ENCODE measurements at regions not wholly inside any gene's neighbourhood (a gene's known extent, or its start where the extent isn't known, plus 50 kb on each side); places are given as distances from the start of the nearest gene placed in this dataset.
"Not testable (repeated sequence)": the region's sequence is repeated elsewhere in the genome, so short reads cannot be mapped to it uniquely, and the experiment has no call there.

DNA sequence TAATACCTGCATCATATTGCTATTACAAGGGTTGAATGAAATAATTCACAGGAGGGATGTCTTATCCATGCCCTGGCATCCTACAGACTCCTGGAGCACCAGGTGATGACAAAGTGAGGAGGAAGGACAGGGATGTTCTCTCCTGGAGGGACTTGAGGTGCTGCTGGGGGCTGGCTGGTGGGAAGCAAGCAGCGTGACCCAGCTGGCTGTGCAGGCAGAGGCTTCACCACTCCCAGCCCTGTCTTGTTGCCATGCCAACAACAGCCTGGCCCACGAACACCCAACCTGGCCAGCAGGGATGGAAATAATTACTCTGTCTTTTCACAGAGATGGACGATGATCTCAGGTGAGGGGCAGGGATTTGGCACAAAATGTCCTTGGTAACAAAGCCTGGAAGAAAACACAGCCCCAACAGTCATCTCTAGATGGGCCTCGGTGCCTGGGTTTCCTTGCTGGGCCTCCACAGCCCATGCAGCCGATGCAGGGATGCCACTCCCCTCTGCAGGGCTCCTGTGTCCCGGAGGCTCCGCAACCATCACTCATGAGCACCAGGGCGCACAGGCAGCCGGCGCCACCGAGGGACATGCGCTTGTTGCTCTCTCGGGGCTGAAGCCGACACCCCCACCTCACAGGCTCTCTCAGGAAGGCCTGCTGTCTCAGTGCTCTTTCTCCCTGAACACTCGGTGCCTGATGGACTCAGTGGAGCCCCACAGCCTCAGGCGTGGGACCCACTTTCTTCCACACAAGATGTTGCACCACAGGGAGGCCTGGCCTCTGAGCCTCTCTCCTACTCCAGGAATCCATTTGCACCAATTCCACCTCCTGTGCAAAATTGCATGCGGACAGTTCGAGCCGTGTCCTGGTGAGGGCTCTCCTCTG is 205.9 kb downstream of the LAT start:
- not testable (repeated sequence) for H3K4me3 ChIP-seq (ENCODE audit: low read depth in 1 of 2, low read length in 2 of 2); H3K9me3 ChIP-seq (ENCODE audit: low read length); H3K27ac ChIP-seq (ENCODE audit: low read depth, low read length); H3K36me3 ChIP-seq (ENCODE audit: insufficient read depth, low read length); H3K27me3 ChIP-seq (ENCODE audit: control insufficient read depth in 1 of 2, insufficient read depth in 2 of 2, low read length in 2 of 2); H3K4me1 ChIP-seq (ENCODE audit: insufficient read depth, low read length); H3K9ac ChIP-seq (ENCODE audit: low read length)

DNA sequence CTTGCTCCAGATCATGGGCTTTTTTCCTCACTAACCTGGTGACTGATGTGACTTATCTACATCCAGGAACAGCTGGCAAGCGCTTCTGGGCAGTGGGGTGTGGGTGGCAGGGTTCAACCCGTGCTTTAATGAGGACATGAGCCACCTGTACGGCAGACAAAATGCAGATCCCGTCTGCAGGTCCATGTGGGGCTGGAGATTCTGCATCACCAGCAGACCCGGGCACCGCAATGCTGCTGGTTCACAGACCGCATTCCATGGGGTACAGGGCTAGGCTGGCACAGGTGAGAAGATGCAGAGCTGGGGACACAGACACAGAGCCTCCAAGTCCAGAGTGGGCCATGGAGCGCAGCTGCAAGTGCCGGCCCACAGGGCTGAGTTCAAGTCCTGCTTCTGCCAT is 204.0 kb downstream of the LAT start:
- H3K4me3 ChIP-seq (ENCODE audit: low read depth in 1 of 2, low read length in 2 of 2); H3K9me3 ChIP-seq (ENCODE audit: low read length); H3K27me3 ChIP-seq (ENCODE audit: control insufficient read depth in 1 of 2, insufficient read depth in 2 of 2, low read length in 2 of 2); H3K27ac ChIP-seq (ENCODE audit: low read depth, low read length); H3K4me1 ChIP-seq (ENCODE audit: insufficient read depth, low read length); H3K9ac ChIP-seq (ENCODE audit: low read length); H3K36me3 ChIP-seq (ENCODE audit: insufficient read depth, low read length): not testable (repeated sequence)

- not testable (repeated sequence) for H3K9me3 ChIP-seq (ENCODE audit: low read length)
- peak overlapping the region; percentile 34 for H3K27ac ChIP-seq (ENCODE audit: low read depth, low read length)
Measured at GRCh38 chr16:29186306-29187220, 201.7 kb downstream of the LAT start.

DNA sequence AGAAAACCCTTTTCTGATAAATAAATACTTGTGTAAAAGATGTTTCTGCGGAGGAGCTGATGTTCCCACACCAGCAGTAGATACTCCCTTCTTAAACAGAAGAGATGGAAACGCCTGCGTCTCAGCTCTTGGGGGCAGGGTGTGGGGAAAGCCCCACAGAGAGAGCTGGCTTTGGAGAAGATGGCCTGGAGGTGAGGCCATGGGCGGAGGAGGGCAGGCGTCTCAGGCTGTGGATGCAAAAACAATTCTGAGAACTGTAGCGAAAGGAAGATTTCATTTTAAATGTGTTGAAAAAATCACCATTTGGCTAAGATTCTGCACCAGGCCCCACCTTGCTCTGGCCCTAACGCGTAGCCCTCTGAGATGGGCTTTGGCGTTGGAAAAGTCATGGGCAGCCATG is 201.0 kb downstream of the LAT start:
- not testable (repeated sequence) for H3K27me3 ChIP-seq (ENCODE audit: control insufficient read depth in 1 of 2, insufficient read depth in 2 of 2, low read length in 2 of 2); H3K9ac ChIP-seq (ENCODE audit: low read length); H3K4me1 ChIP-seq (ENCODE audit: insufficient read depth, low read length); H3K9me3 ChIP-seq (ENCODE audit: low read length); H3K4me3 ChIP-seq (ENCODE audit: low read depth in 1 of 2, low read length in 2 of 2); H3K36me3 ChIP-seq (ENCODE audit: insufficient read depth, low read length)
- peak overlapping the region; percentile 34 for H3K27ac ChIP-seq (ENCODE audit: low read depth, low read length)

More at GRCh38 chr16:29186306-29187220, 201.7 kb downstream of the LAT start:
- H3K36me3 ChIP-seq (ENCODE audit: insufficient read depth, low read length); H3K4me3 ChIP-seq (ENCODE audit: low read depth in 1 of 2, low read length in 2 of 2); H3K4me1 ChIP-seq (ENCODE audit: insufficient read depth, low read length); H3K27me3 ChIP-seq (ENCODE audit: control insufficient read depth in 1 of 2, insufficient read depth in 2 of 2, low read length in 2 of 2); H3K9ac ChIP-seq (ENCODE audit: low read length): not testable (repeated sequence)

- not testable (repeated sequence) for H3K27ac ChIP-seq (ENCODE audit: low read depth, low read length); H3K9me3 ChIP-seq (ENCODE audit: low read length); H3K27me3 ChIP-seq (ENCODE audit: control insufficient read depth in 1 of 2, insufficient read depth in 2 of 2, low read length in 2 of 2); H3K9ac ChIP-seq (ENCODE audit: low read length); H3K4me1 ChIP-seq (ENCODE audit: insufficient read depth, low read length); H3K4me3 ChIP-seq (ENCODE audit: low read depth in 1 of 2, low read length in 2 of 2); H3K36me3 ChIP-seq (ENCODE audit: insufficient read depth, low read length)
Measured at GRCh38 chr16:29184738-29185438, 200.0 kb downstream of the LAT start.

GRCh38 chr16:29182940-29183868 is 198.4 kb downstream of the LAT start:
- H3K27me3 ChIP-seq (ENCODE audit: control insufficient read depth in 1 of 2, insufficient read depth in 2 of 2, low read length in 2 of 2); H3K27ac ChIP-seq (ENCODE audit: low read depth, low read length); H3K36me3 ChIP-seq (ENCODE audit: insufficient read depth, low read length); H3K4me1 ChIP-seq (ENCODE audit: insufficient read depth, low read length); H3K4me3 ChIP-seq (ENCODE audit: low read depth in 1 of 2, low read length in 2 of 2); H3K9ac ChIP-seq (ENCODE audit: low read length); H3K9me3 ChIP-seq (ENCODE audit: low read length): not testable (repeated sequence)

GRCh38 chr16:29182501-29182900 is 197.6 kb downstream of the LAT start:
- no peak overlapping the region for H3K4me3 ChIP-seq (ENCODE audit: low read depth in 1 of 2, low read length in 2 of 2)
- no peaks in the 10 kb centered on the region for H3K27me3 ChIP-seq (ENCODE audit: control insufficient read depth in 1 of 2, insufficient read depth in 2 of 2, low read length in 2 of 2)
- H3K9ac ChIP-seq (ENCODE audit: low read length) = no peak overlapping the region
- no peaks in the 10 kb centered on the region for H3K4me1 ChIP-seq (ENCODE audit: insufficient read depth, low read length)
- H3K36me3 ChIP-seq (ENCODE audit: insufficient read depth, low read length) = no peaks in the 10 kb centered on the region
- H3K9me3 ChIP-seq (ENCODE audit: low read length) = no peaks in the 10 kb centered on the region
- H3K27ac ChIP-seq (ENCODE audit: low read depth, low read length) = no peak overlapping the region

- H3K27ac ChIP-seq (ENCODE audit: low read depth, low read length) = not testable (repeated sequence)
Measured at GRCh38 chr16:29181921-29182411, 197.1 kb downstream of the LAT start.

GRCh38 chr16:29181254-29181780 is 196.5 kb downstream of the LAT start:
- H3K9me3 ChIP-seq (ENCODE audit: low read length); H3K4me1 ChIP-seq (ENCODE audit: insufficient read depth, low read length); H3K9ac ChIP-seq (ENCODE audit: low read length); H3K27ac ChIP-seq (ENCODE audit: low read depth, low read length); H3K36me3 ChIP-seq (ENCODE audit: insufficient read depth, low read length); H3K27me3 ChIP-seq (ENCODE audit: control insufficient read depth in 1 of 2, insufficient read depth in 2 of 2, low read length in 2 of 2); H3K4me3 ChIP-seq (ENCODE audit: low read depth in 1 of 2, low read length in 2 of 2): not testable (repeated sequence)

More at GRCh38 chr16:29181921-29182411, 197.1 kb downstream of the LAT start:
- H3K27me3 ChIP-seq (ENCODE audit: control insufficient read depth in 1 of 2, insufficient read depth in 2 of 2, low read length in 2 of 2); H3K9ac ChIP-seq (ENCODE audit: low read length); H3K4me1 ChIP-seq (ENCODE audit: insufficient read depth, low read length); H3K4me3 ChIP-seq (ENCODE audit: low read depth in 1 of 2, low read length in 2 of 2); H3K36me3 ChIP-seq (ENCODE audit: insufficient read depth, low read length); H3K9me3 ChIP-seq (ENCODE audit: low read length): not testable (repeated sequence)

DNA sequence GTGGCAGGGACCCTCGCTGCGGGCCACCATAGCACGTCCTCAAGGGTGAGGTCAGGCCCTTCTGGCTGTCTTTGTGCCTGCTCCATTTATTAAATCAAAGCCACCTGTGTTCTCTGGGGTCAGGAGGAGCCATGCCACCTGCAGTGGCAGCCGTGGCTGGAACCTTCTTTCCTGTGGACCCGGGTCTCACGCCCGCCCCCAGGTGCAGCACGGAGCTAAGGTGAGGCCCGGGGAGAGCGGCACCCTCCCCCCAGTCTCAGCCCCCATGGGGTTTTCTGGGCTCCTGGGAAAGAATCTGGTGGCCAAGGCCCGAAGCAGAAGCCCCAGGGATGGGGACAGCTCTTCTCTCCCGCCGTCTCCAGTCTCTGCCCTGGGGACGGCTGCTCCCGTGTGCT is 195.4 kb downstream of the LAT start:
- H3K4me3 ChIP-seq (ENCODE audit: low read depth in 1 of 2, low read length in 2 of 2); H3K9me3 ChIP-seq (ENCODE audit: low read length); H3K27ac ChIP-seq (ENCODE audit: low read depth, low read length); H3K36me3 ChIP-seq (ENCODE audit: insufficient read depth, low read length); H3K4me1 ChIP-seq (ENCODE audit: insufficient read depth, low read length); H3K27me3 ChIP-seq (ENCODE audit: control insufficient read depth in 1 of 2, insufficient read depth in 2 of 2, low read length in 2 of 2); H3K9ac ChIP-seq (ENCODE audit: low read length): not testable (repeated sequence)

Data from muscle layer of colon (tissue), 2 donors.